Subcutaneous abdominal adipose tissue (tissue), 5 donors: ENCODE measurements at regions not wholly inside any gene's neighbourhood (a gene's known extent, or its start where the extent isn't known, plus 50 kb on each side); places are given as distances from the start of the nearest gene placed in this dataset.

Experiments used
- H3K27ac ChIP-seq: one replicate; pipeline ENCODE4 v1.7.0; 2013; ENCODE audit warnings: low read depth, mild to moderate bottlenecking, inconsistent platforms, low read length, moderate library complexity
- H3K27me3 ChIP-seq, 5 donors: one replicate each; pipeline ENCODE4 v1.7.0; 2013; ENCODE audit warnings: low read length in 5 of 5, inconsistent platforms in 1 of 5; ENCODE audit not compliant: control insufficient read depth in 5 of 5, insufficient read depth in 4 of 5
- H3K36me3 ChIP-seq, 5 donors: one replicate each; pipeline ENCODE4 v1.7.0; 2013; ENCODE audit warnings: low read length in 5 of 5; ENCODE audit not compliant: control insufficient read depth in 5 of 5, insufficient read depth in 5 of 5
- H3K4me1 ChIP-seq, 5 donors: one replicate each; pipeline ENCODE4 v1.7.0; 2013; ENCODE audit warnings: low read length in 5 of 5, mild to moderate bottlenecking in 3 of 5, moderate library complexity in 1 of 5; ENCODE audit not compliant: control insufficient read depth in 5 of 5, insufficient read depth in 5 of 5
- H3K4me3 ChIP-seq, 5 donors: one replicate each; pipeline ENCODE4 v1.7.0; 2013; ENCODE audit warnings: low read length in 5 of 5, low read depth in 1 of 5
- H3K9ac ChIP-seq, 5 donors: one replicate each; pipeline ENCODE4 v1.7.0; 2013; ENCODE audit warnings: low read length in 5 of 5, mild to moderate bottlenecking in 4 of 5, moderate library complexity in 3 of 5
- H3K9me3 ChIP-seq, 5 donors: one replicate each; pipeline ENCODE4 v1.7.0; 2013; ENCODE audit warnings: low read length in 5 of 5; ENCODE audit not compliant: control insufficient read depth in 5 of 5
- donor health status: healthy.
- donor health status: healthy.
- donor health status: healthy.
- donor health status: healthy.
- donor health status: healthy.

GRCh38 chr3:135731546-135731945, 234.0 kb upstream of the PPP2R3A start:
- Histone ChIP-seq H3K27me3 (no peaks in the 10 kb centered on the region), H3K27ac (no peak overlapping the region), H3K4me1 (no peaks in the 10 kb centered on the region), H3K9ac (no peak overlapping the region), H3K36me3 (no peaks in the 10 kb centered on the region), H3K9me3 (peaks cover 2 to 37% (median 24%) of the 10 kb centered on the region in 5 donors), H3K4me3 (no peak overlapping the region)

GRCh38 chr3:135736740-135737139, 228.8 kb upstream of the PPP2R3A start:
- H3K27ac ChIP-seq: no peak overlapping the region
- no peaks in the 10 kb centered on the region for H3K36me3 ChIP-seq
- H3K4me3 ChIP-seq: peak overlapping the region in 1 of 5 donors; percentile 6
- no peaks in the 10 kb centered on the region for H3K27me3 ChIP-seq
- no peaks in the 10 kb centered on the region for H3K4me1 ChIP-seq
- no peak overlapping the region for H3K9ac ChIP-seq
- H3K9me3 ChIP-seq: peaks cover 0 to 30% (median 25%) of the 10 kb centered on the region in 5 donors

GRCh38 chr3:135739779-135740178, 225.7 kb upstream of the PPP2R3A start:
- Histone ChIP-seq H3K27me3 (no peaks in the 10 kb centered on the region), H3K9me3 (peaks cover 0 to 26% (median 23%) of the 10 kb centered on the region in 5 donors), H3K4me1 (no peaks in the 10 kb centered on the region), H3K4me3 (no peak overlapping the region), H3K9ac (no peak overlapping the region), H3K36me3 (no peaks in the 10 kb centered on the region), H3K27ac (no peak overlapping the region)

- H3K27me3 ChIP-seq: no peaks in the 10 kb centered on the region
- no peaks in the 10 kb centered on the region for H3K36me3 ChIP-seq
- no peak overlapping the region for H3K4me3 ChIP-seq
- no peaks in the 10 kb centered on the region for H3K4me1 ChIP-seq
- H3K27ac ChIP-seq: no peak overlapping the region
- H3K9me3 ChIP-seq: peaks cover 0 to 26% (median 23%) of the 10 kb centered on the region in 5 donors
- no peak overlapping the region for H3K9ac ChIP-seq
Measured at GRCh38 chr3:135740211-135740610, 225.3 kb upstream of the PPP2R3A start.

GRCh38 chr3:135740751-135741150, 224.8 kb upstream of the PPP2R3A start:
- H3K9ac ChIP-seq: no peak overlapping the region
- no peaks in the 10 kb centered on the region for H3K4me1 ChIP-seq
- no peak overlapping the region for H3K4me3 ChIP-seq
- H3K27ac ChIP-seq: no peak overlapping the region
- peaks cover 0 to 23% (median 19%) of the 10 kb centered on the region in 5 donors for H3K9me3 ChIP-seq
- H3K27me3 ChIP-seq: no peaks in the 10 kb centered on the region
- H3K36me3 ChIP-seq: no peaks in the 10 kb centered on the region

- no peak overlapping the region for H3K4me3 ChIP-seq
- H3K9me3 ChIP-seq: no peaks in the 10 kb centered on the region
- no peak overlapping the region for H3K27ac ChIP-seq
- H3K36me3 ChIP-seq: no peaks in the 10 kb centered on the region
- H3K27me3 ChIP-seq: no peaks in the 10 kb centered on the region
- H3K9ac ChIP-seq: no peak overlapping the region
- no peaks in the 10 kb centered on the region for H3K4me1 ChIP-seq
Measured at GRCh38 chr3:135751991-135752390, 213.5 kb upstream of the PPP2R3A start.

- Histone ChIP-seq H3K27me3 (no peaks in the 10 kb centered on the region), H3K36me3 (no peaks in the 10 kb centered on the region), H3K4me3 (no peak overlapping the region), H3K27ac (no peak overlapping the region), H3K4me1 (no peaks in the 10 kb centered on the region), H3K9me3 (no peaks in the 10 kb centered on the region), H3K9ac (no peak overlapping the region)
Measured at GRCh38 chr3:135752851-135753250, 212.7 kb upstream of the PPP2R3A start.

GRCh38 chr3:135753506-135753905, 212.0 kb upstream of the PPP2R3A start:
- Histone ChIP-seq H3K9me3 (no peaks in the 10 kb centered on the region), H3K4me1 (no peaks in the 10 kb centered on the region), H3K27ac (no peak overlapping the region), H3K36me3 (no peaks in the 10 kb centered on the region), H3K9ac (no peak overlapping the region), H3K27me3 (no peaks in the 10 kb centered on the region), H3K4me3 (no peak overlapping the region)

- Histone ChIP-seq H3K36me3 (no peaks in the 10 kb centered on the region), H3K4me1 (no peaks in the 10 kb centered on the region), H3K9ac (no peak overlapping the region), H3K4me3 (no peak overlapping the region), H3K9me3 (no peaks in the 10 kb centered on the region), H3K27ac (no peak overlapping the region), H3K27me3 (no peaks in the 10 kb centered on the region)
Measured at GRCh38 chr3:135755330-135756105, 210.0 kb upstream of the PPP2R3A start.

GRCh38 chr3:135756106-135756668, 209.3 kb upstream of the PPP2R3A start:
- H3K27me3 ChIP-seq: no peaks in the 10 kb centered on the region
- H3K9me3 ChIP-seq: no peaks in the 10 kb centered on the region
- H3K36me3 ChIP-seq: no peaks in the 10 kb centered on the region
- no peaks in the 10 kb centered on the region for H3K4me1 ChIP-seq
- no peak overlapping the region for H3K9ac ChIP-seq
- no peak overlapping the region for H3K27ac ChIP-seq
- no peak overlapping the region for H3K4me3 ChIP-seq
